Stimulated activated naive CD8-positive, alpha-beta T cell treated with anti-CD3 and anti-CD28 coated beads, Interleukin-15, Interleukin-2, amounts not matched to agents 100 U/mL and 50 U/mL, for 24 hours (primary cell): ENCODE measurements at regions not wholly inside any gene's neighbourhood (a gene's known extent, or its start where the extent isn't known, plus 50 kb on each side); places are given as distances from the start of the nearest gene placed in this dataset.
"Not testable (repeated sequence)": the region's sequence is repeated elsewhere in the genome, so short reads cannot be mapped to it uniquely, and the experiment has no call there.

Experiments
- ATAC-seq: fragments of 150-1000 bp; cut with Tn5 transposase; one replicate; pipeline ENCODE4 v1.10.0; 2021
- DNase-seq: peaks from one replicate; pipeline ENCODE4 v3.0.0; 2021

DNA sequence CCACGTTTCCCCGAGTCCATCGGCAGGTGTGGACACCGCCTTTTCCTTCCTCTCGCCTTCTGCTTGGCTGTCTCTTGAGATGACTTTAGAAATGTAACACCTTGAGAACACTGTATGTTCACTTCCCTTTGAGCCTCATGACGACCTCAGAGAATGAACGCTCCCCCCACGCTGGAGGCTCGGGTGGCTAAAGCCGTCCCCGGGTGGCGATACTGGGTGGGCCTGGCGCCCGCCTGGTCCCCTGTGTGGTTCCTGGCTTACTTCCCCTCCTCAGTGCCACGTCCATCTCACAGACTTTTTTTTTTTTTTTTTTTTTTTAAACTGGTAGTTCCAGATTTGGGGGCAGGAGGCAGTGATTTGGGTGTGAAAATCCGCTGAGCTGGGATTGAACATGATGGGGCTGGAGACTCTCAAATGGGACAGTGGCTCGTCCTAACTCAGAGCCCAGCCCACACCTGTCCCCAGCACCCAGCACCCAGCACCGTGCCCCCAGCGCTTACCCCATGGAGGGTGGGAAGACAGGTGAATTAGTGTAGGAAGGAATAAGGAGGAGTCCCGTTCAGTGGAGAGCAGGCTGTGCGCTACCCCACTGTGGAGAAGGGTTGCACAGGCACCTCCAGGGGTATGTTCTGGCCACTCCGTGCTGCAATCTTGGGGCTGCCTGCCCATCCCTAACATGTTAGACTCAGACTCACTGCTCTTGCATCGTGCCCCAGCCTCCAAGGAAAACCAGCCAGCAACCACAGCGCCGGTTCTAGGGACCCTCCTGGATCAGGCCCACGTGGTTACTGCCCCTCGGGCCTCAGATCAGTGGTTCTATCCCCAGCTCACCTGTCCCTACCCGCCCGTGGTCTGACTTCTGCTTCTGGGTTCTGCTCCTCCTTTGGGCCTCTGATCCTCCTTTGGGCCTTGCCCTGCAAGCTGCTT, 174.0 kb downstream of the ASB1 start:
- ATAC-seq, result no peak

GRCh38 chr2:238601433-238602222, 174.9 kb downstream of the ASB1 start:
- DNase-seq (no peak), ATAC-seq (no peak)

More for the DNA sequence above, 174.0 kb downstream of the ASB1 start:
- no peak for DNase-seq

DNA sequence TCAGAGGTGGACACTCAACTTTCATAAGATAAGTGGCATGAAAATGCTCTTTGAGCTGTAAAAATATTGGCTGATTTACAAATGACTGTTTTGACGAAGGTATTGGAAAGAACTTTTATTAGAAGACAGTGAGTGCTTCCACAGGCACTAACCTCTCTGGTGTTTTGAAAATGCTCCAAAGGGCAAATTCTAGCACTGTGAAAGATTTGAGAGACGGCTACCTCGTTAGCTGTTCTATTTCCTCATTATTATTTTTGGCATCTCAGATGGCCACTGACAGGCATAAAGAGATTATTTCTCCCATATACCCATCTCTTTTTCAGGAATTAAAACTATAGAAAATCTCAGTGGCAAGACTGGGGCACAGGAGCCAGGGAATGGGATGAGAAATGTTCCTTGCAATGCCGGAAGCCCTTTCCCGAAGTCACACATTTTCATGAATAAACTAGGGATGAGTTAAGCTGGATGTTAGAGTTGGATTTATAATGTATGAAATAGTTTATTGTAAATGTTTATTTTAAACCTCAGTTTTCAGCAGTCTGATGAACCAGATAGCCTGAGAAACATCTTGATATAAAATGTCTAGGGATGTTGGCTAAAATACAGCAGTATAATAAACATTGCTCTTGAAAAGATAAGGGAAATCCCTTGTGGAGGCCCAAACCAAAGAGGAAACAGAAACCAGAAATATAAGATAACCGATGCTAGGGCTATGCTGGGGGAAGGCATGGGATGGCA, 175.7 kb downstream of the ASB1 start:
- no peak for ATAC-seq
- no peak for DNase-seq

- DNase-seq (no peak), ATAC-seq (no peak)
Measured at GRCh38 chr2:238603596-238603995, 176.9 kb downstream of the ASB1 start.

DNA sequence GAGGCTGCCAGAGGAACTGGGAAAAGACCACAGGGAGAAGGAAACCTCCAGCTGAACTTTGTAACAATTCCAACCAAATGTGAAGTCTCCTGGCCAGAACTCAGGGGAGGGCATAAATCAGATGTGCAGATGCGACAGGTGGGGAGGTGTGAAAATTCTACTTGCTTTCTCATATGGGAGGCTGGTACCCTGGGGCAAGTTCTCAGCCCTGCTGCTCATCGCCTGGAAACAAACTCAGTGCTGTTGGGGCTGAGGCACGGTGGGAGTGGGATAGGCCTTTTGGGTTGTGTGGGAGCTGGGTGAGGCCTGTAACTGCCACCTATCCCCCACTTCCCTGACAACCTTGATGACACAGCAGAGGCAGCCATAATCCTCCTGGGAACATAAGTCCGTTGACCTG, 179.6 kb downstream of the ASB1 start:
- DNase-seq, result no peak
- no peak for ATAC-seq

DNA sequence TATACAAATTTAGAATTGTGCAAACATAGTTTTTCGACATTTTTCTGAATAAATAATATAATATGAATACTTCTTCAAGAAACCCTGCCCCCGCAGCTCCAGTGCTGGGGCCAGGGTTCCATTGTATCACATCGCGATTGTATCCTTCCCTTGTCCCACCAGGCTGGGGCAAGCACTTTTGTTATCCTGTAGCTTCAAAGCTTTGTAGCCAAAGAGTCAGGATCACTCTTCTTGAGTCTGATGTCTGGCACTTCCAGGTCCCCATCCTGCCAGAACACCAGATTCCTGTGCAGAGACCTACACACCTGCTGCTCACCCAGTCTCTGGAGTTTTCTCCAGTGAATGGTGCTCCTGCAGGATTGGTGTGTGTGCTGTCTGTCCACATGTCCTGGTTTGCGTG, 186.9 kb downstream of the ASB1 start:
- no peak for DNase-seq
- no peak for ATAC-seq

GRCh38 chr2:238614376-238614775, 187.6 kb downstream of the ASB1 start:
- no peak for DNase-seq
- no peak for ATAC-seq

DNA sequence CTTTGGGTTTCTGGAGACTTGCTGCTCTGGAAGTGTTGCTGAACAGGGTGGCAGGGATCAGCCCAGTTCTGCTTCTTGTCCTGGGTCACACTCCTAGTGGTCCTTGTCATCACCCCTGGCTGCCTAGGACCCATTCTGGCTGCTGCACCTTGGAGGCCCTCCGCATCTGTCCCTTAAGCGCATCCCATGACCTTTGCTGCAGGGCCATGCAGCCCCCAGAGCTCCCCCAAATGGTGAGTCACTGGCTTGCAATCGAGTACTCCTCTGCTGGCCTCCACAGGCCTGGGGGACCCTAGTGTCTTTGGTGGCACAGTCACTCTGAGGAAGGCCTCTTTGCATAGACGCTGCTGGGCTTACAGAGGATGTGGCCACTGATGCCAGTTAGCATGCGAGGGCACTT, 188.5 kb downstream of the ASB1 start:
- DNase-seq, result no peak
- ATAC-seq, result no peak

DNA sequence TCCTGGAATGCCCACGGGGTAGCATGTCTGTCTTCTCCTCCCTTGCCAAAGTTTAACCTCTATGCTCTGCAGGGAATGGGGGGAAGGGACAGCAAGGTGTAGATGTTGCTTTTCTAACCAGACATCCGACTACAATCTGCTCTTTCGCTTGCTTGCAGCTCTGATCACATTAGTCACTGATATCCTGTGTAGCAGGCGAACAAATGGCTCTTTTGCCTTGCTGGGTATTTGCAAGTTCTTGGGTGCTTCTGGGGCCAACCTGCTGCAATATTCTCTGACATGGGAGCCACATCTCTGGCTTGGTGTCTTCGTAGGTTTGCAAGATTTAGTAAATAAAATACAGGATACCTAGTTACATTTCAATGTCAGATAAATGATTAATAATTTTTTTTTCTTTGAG, 190.0 kb downstream of the ASB1 start:
- ATAC-seq (no peak), DNase-seq (no peak)

DNA sequence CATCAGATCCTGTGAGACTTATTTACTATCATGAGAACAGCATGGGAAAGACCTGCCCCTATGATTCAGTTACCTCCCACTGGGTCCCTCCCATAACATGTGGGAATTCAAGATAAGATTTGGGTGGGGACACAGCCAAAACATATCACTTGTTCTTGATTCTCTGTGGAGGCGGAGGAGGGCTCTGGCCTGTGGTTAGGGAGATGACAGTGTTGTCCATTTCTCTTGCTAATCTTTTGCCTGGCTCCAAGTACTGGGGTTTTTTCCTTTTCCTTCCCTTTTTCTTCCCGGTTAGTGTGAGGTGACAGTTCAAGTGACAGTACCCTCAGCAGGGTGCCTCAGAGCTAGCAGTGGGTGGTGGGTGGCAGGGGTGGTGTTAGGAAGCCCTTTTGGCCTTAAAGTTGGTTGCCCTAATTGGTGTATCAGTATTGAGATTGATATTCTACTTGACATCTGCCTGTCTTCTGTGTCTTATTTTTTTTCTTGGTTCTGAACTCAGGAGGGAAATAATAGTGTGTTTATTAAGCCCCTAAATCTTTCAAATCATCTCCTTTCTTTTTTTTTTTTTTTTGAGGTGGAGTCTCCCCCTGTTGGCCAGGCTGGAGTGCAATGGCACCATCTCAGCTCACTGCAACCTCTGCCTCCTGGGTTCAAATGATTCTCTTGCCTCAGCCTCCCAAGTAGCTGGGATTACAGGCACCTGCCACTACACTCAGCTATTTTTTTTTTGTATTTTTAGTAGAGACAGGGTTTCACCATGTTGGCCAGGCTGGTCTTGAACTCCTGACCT, 192.0 kb downstream of the ASB1 start:
- not testable (repeated sequence) for DNase-seq

DNA sequence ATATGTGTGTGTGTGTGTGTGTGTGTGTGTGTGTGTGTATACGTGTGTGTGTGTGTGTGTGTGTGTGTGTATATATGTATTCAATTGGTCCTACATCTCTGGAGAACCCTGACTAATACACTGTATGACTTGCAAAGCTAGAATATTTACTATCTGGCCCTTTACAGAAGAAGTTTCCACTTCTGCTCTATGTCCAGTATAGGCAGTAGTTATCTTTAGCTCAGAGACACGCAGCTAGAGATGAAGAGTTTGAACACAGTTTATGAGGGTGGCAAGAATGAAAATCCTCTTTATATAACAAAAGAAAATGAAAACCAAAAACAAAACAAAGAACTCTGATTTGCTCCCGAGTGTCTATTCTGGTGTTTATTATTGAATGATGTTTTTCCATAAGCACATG, 201.2 kb downstream of the ASB1 start:
- no peak for ATAC-seq
- no peak for DNase-seq

More for the DNA sequence above, 192.0 kb downstream of the ASB1 start:
- not testable (repeated sequence) for ATAC-seq

DNA sequence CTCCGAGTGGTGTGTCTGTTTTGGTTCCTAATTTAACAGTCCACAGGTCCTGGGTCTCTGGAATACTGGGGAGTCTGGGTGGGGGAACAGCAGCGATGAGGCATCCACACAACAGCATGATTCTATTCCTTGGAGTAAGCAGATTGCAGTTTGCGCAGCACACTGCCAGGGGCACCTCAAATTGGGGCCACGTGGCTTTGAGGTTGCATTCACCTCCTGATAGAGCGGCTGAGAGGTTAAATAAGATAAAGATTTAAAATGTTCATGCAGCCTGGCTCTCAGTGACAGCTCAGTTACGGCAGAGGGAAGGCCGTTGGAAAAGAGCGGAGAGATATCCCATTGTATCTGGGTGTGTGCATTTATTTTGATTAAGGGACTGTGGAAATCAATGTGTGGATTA, 202.3 kb downstream of the ASB1 start:
- ATAC-seq (no peak), DNase-seq (no peak)

DNA sequence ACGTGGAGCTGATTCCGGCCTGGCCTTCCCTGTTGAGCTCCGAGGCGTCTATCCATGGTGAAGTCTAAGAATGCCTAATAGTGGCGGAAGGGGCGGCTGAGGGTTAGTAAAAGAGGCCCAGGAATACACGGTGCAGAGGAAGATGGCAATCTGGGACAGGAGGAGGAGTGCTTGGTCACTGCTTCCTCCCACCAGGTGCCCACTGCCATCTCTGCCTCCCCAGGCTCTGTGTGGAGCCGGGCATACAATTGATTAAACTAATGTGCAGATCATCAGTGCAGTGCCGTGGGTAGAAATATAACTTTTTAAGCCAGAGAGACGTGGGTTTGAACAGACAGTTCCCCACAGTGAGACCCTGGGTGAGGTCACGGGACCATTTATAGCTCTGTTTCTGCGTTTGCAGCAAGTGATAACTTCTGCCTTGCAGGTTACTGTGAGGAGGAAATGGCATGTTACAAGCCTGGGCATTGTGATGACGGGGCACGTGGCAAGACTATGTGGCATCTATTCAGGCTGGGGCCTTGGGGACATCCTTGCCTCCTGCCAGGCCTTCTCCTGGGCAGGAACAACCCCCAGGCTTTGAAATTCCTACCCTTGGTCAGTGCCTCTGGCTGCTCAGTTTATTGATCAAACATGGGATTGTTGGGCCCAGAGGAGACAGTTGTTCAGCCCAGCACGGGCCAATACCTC, 204.9 kb downstream of the ASB1 start:
- ATAC-seq, result no peak
- no peak for DNase-seq

DNA sequence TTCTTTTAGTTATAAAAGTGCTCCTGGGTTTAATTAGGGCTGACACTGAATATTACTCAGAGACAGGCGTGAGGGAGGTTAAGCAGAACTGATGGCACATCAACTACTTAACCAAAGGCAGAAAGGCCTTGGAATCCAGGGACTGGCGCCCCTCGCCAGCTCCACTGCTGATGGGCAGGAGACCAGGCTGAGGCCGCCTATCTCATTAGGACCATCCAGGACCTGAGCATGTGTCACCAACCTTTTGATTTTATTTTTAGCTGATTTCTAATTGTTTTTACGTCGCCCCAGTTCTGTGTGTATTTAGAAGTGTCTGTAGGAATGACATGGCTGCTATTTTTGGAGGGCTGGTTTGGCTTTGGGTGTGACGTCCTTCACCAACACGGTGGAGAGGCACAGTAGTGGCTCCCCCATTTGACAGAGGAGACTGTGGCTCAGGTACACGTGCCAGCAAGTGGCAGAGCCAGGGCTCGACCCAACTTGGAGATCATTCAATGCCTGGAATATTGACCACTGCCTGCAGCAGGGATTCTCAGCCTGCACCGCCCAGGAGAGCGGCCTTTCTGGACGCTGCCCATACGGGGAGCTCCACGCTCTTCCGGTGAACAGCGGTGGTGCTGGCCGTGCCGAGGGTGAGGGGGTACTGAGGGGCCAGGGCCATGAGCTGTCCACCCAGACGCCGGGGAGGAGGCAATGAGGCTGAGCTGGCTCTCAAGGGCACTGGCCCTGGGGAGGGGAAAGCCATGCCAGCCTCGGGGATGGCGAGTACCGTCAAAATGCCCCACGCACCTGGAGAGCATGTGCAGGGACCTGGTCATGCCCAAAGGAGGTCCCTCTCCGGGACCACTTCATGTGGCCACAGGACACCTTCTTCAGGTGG, 205.7 kb downstream of the ASB1 start:
- DNase-seq (no peak), ATAC-seq (no peak)

DNA sequence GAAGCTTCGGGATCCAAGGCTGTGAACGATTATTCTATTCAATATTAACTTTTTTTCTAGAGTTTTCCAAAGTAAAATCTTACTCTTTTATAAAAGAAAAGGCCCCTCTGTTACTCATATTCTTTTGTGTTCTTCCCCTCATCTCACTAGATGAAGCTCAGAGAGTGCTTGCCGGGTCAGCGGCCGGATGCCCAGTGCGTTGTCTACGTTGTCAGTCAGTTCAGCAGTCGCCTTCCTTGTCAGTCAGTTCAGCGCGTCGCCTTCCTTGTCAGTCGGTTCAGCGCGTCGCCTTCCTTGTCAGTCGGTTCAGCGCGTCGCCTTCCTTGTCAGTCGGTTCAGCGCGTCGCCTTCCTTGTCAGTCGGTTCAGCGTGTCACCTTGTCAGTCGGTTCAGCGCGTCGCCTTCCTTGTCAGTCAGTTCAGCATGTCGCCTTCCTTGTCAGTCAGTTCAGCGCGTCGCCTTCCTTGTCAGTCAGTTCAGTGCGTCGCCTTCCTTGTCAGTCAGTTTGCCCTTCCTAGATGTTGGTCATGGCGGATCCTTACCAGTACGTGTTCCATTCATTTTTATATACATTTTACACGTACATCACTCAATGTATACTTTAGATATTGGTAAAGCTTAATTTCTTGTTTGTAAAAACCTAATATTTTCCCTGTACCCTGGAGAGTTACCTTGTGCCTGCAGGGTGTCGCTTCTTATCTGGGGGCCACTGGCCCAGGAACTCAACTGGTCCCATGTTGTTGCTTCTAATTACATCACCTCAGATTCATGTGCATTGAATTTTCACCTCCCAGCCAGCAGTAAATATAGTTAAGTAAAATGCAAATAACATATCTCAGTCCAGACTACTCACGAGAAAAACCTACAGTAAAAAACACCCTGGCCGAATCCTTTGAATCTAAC, 206.9 kb downstream of the ASB1 start:
- ATAC-seq (no peak), DNase-seq (no peak)

DNA sequence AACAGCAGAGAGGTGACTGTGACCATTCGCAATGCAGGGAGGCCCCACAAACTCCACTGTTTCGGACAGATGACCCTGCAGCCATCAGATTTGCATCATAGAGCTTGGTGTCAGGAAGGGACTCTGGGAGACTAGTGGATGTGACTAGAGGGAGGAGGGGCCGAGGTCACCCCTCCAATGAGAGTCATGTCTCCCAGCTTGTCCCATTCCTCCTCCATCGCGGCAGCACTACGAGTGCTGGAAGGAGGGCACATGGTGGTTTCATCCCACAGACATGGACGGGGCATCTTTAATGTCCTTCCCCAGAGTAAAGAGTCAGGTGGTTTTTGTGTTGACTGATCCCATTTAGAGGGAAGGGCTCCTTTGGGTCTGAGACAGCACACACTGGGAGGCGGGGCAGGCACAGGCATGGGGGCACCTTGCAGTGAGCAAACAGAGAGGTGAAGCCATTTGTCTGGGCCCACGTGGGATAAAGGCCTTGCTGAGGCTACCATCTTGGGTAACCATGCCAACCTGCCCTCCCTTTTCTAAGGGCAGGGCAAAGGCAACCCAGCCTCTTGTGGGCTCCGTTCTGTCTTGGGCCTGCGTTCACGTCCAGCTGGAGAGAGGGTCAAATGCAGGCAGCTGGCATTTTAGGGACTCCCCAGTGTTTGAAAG, 208.1 kb downstream of the ASB1 start:
- ATAC-seq (no peak), DNase-seq (no peak)

DNA sequence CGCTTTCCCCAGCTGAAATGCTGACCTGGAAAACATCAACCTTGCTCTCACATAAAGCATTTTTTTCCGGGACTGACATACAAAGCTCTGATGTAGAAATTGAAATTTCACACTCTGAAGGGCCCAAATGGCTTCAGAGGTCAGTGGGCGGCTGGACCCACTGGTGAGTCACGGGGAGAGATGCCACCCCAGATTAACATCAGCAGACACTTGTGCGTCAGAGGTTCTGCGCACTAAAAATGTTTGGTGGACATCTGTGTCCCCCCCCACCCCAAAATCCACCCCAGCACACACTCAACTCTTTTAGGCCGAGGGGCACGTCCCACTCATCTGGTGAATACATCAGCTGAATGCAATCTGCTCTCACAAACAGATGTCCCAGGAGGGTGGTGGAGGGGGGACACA, 208.9 kb downstream of the ASB1 start:
- no peak for ATAC-seq

DNA sequence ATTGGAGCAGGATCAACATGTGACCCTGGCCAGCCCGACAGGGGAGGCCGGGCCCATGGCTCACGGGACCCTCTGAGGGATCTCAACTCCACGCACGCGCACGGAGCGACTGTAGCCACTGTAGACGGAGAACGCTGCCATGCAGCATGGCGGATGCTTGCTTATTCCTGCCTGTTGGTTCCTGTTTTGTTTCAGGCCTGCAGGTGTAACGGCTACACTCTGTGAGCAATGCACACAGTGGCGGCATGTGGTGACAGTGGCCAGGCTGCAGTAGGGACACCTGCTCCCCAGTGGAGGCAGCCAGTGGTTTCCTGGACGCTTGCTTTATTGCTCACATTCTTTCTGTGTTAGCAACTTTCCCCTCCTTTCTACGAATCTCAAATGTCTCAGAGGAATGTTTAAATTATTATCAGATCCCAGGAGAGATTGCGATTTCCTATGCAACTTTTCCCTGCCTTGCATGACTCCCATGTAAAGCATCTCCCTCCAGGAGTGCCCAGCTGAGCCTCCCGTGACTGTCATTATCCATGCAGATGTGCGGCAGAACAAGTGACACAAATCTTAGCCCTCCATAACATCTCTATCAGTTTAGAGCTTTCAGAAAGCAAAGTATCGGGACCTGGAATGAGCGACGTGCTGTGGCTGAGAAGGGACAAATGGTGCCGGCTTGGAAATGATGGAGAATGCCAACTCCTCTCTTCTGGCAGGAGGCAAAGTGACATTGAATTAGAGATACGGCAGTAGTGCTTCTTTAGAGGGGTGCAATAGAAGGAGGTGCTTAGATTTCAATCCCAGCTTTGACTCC, 209.7 kb downstream of the ASB1 start:
- DNase-seq (no peak), ATAC-seq (no peak)

More for the DNA sequence above, 208.9 kb downstream of the ASB1 start:
- DNase-seq, result no peak
